GM21786 (cell line): ENCODE measurements at regions not wholly inside any gene's neighbourhood (a gene's known extent, or its start where the extent isn't known, plus 50 kb on each side); places are given as distances from the start of the nearest gene placed in this dataset.

Source experiments
- ATAC-seq: cut with Tn5 transposase; IDR thresholded peaks from one replicate; pipeline ENCODE4 v1.9.1; 2021; ENCODE audit not compliant: unreplicated experiment

GRCh38 chr4:136590440-136590839 is 941.9 kb downstream of the PCDH18 start:
- no peak for ATAC-seq

- ATAC-seq: no peak
These were observed 948.7 kb downstream of the PCDH18 start for GRCh38 chr4:136583567-136583966.

GRCh38 chr4:136581119-136581518 is 951.2 kb downstream of the PCDH18 start:
- ATAC-seq: no peak

- no peak for ATAC-seq
These were observed 957.1 kb downstream of the PCDH18 start for GRCh38 chr4:136575146-136575545.

GRCh38 chr4:136573460-136573859 is 958.8 kb downstream of the PCDH18 start:
- ATAC-seq: no peak

- no peak for ATAC-seq
These were observed 961.0 kb downstream of the PCDH18 start for GRCh38 chr4:136571315-136571714.

GRCh38 chr4:136562834-136563233 is 969.5 kb downstream of the PCDH18 start:
- no peak for ATAC-seq

- no peak for ATAC-seq
These were observed 973.3 kb downstream of the PCDH18 start for GRCh38 chr4:136558940-136559494.

GRCh38 chr4:136557396-136557795 is 974.9 kb downstream of the PCDH18 start:
- no peak for ATAC-seq

- ATAC-seq: no peak
These were observed 978.3 kb downstream of the PCDH18 start for GRCh38 chr4:136554033-136554432.

GRCh38 chr4:136551753-136552152 is 980.5 kb downstream of the PCDH18 start:
- no peak for ATAC-seq

GRCh38 chr4:136540747-136541146 is 991.5 kb downstream of the PCDH18 start:
- ATAC-seq: no peak

- no peak for ATAC-seq
These were observed 1004.2 kb downstream of the PCDH18 start for GRCh38 chr4:136528131-136528530.

GRCh38 chr4:136526517-136526916 is 1005.8 kb downstream of the PCDH18 start:
- no peak for ATAC-seq

- no peak for ATAC-seq
These were observed 1008.3 kb downstream of the PCDH18 start for GRCh38 chr4:136524039-136524438.

- ATAC-seq: no peak
These were observed 1015.9 kb downstream of the PCDH18 start for GRCh38 chr4:136516371-136516770.

GRCh38 chr4:136505020-136505419 is 1027.3 kb downstream of the PCDH18 start:
- no peak for ATAC-seq

- no peak for ATAC-seq
These were observed 1036.4 kb downstream of the PCDH18 start for GRCh38 chr4:136495851-136496250.

- no peak for ATAC-seq
These were observed 1037.2 kb downstream of the PCDH18 start for GRCh38 chr4:136495076-136495475.

- ATAC-seq: no peak
These were observed 1043.2 kb downstream of the PCDH18 start for GRCh38 chr4:136489101-136489500.

GRCh38 chr4:136484996-136485395 is 1047.3 kb downstream of the PCDH18 start:
- ATAC-seq: no peak

GRCh38 chr4:136476753-136477152 is 1055.5 kb downstream of the PCDH18 start:
- ATAC-seq: no peak

- ATAC-seq: no peak
These were observed 1061.2 kb downstream of the PCDH18 start for GRCh38 chr4:136471051-136471450.

GRCh38 chr4:136465691-136466090 is 1066.6 kb downstream of the PCDH18 start:
- no peak for ATAC-seq
